Gastroesophageal sphincter (tissue), 4 donors: ENCODE measurements at regions not wholly inside any gene's neighbourhood (a gene's known extent, or its start where the extent isn't known, plus 50 kb on each side); places are given as distances from the start of the nearest gene placed in this dataset.

ENCODE experiments used
- ATAC-seq: fragments of 150-250 bp; one replicate; pipeline ENCODE4 v1.9.1; 2016; ENCODE audit warnings: mild to moderate bottlenecking, moderate library complexity
- H3K27ac ChIP-seq, 4 donors: fragments of 200-600 bp; sonication (generic) in 3 of 4; 1 replicate in 3 of 4; 2 replicates in 1 of 4; pipeline ENCODE4 v1.5.1; 2016 to 2019
- H3K27me3 ChIP-seq: fragments of 200-600 bp; sonication (generic); one replicate; pipeline ENCODE4 v1.5.1; 2019
- H3K36me3 ChIP-seq, 2 donors: fragments of 200-600 bp; sonication (generic); one replicate each; pipeline ENCODE4 v1.5.1; 2019; ENCODE audit warnings: control low read depth in 1 of 2
- H3K4me1 ChIP-seq, 3 donors: fragments of 200-600 bp; sonication (generic); 1 replicate in 2 of 3; 2 replicates in 1 of 3; pipeline ENCODE4 v1.5.1; 2016 to 2019; ENCODE audit warnings: control low read depth in 2 of 3
- H3K4me3 ChIP-seq, 2 donors: fragments of 200-600 bp; sonication (generic); one replicate each; pipeline ENCODE4 v1.5.1; 2019; ENCODE audit warnings: mild to moderate bottlenecking in 1 of 2, moderate library complexity in 1 of 2
- H3K9me3 ChIP-seq, 3 donors: fragments of 200-600 bp; sonication (generic); one replicate each; pipeline ENCODE4 v1.5.1; 2017 to 2019; ENCODE audit warnings: control low read depth in 2 of 3
- CTCF ChIP-seq, 4 experiments: fragments of 200-600 bp in 2 of 4; fragments of 450-650 bp in 2 of 4; sonication (generic) in 1 of 4; IDR thresholded peaks; one replicate each; pipeline ENCODE4 v1.5.1; 2017 to 2019; ENCODE audit warnings: antibody characterized with exemption in 4 of 4, mild to moderate bottlenecking in 2 of 4, moderate library complexity in 2 of 4
- EP300 ChIP-seq: sonication (generic); formaldehyde crosslinking; IDR thresholded peaks from one replicate; pipeline ENCODE4 v1.6.1; 2017; ENCODE audit warnings: antibody characterized with exemption, mild to moderate bottlenecking
- POLR2A ChIP-seq, 2 donors: fragments of 450-650 bp; IDR thresholded peaks; one replicate each; pipeline ENCODE4 v1.6.1; 2017; ENCODE audit warnings: antibody characterized with exemption in 2 of 2, mild to moderate bottlenecking in 2 of 2, moderate library complexity in 1 of 2
- POLR2AphosphoS5 ChIP-seq: sonication (generic); formaldehyde crosslinking; IDR thresholded peaks from one replicate; pipeline ENCODE4 v1.6.1; 2017; ENCODE audit warnings: antibody characterized with exemption
- WGBS, 2 donors: methylation state at CpG; one replicate each; pipeline ENCODE4 v1.1.5; 2018; ENCODE audit warnings: low coverage in 1 of 2; 5-methylcytosine and 5-hydroxymethylcytosine counted together

- TF ChIP-seq POLR2A (IDR thresholded peaks at IDR 0.05) (no peak), CTCF (IDR thresholded peaks at IDR 0.05) (no peak), EP300 (no peak), POLR2AphosphoS5 (no peak)
- no peak for ATAC-seq
- 92 to 97% methylated on average over 3 to 5 of the region's 6 CpGs for WGBS, 2 donors
Observed at GRCh38 chr5:136435946-136436543, 70.7 kb upstream of the TRPC7 start.

GRCh38 chr5:136434795-136435194 lies 69.5 kb upstream of the TRPC7 start:
- H3K27ac ChIP-seq = no peak overlapping the region
- 59 to 78% methylated on average over 3 of the region's 3 CpGs for WGBS, 2 donors
- no peaks in the 10 kb centered on the region for H3K27me3 ChIP-seq
- H3K9me3 ChIP-seq = no peaks in the 10 kb centered on the region
- H3K4me1 ChIP-seq = no peaks in the 10 kb centered on the region
- ATAC-seq = no peak
- no peak for TF ChIP-seq CTCF (IDR thresholded peaks at IDR 0.05)
- no peak for TF ChIP-seq POLR2AphosphoS5
- no peak for TF ChIP-seq POLR2A (IDR thresholded peaks at IDR 0.05)
- TF ChIP-seq EP300 = no peak
- no peak overlapping the region for H3K4me3 ChIP-seq
- H3K36me3 ChIP-seq = no peaks in the 10 kb centered on the region

More at GRCh38 chr5:136435946-136436543, 70.7 kb upstream of the TRPC7 start:
- H3K4me3 ChIP-seq = no peak overlapping the region
- no peaks in the 10 kb centered on the region for H3K36me3 ChIP-seq
- H3K9me3 ChIP-seq = no peaks in the 10 kb centered on the region
- no peak overlapping the region for H3K27ac ChIP-seq
- no peaks in the 10 kb centered on the region for H3K4me1 ChIP-seq
- no peaks in the 10 kb centered on the region for H3K27me3 ChIP-seq

GRCh38 chr5:136432705-136433104 lies 67.4 kb upstream of the TRPC7 start:
- TF ChIP-seq POLR2A (IDR thresholded peaks at IDR 0.05) (no peak), POLR2AphosphoS5 (no peak), CTCF (IDR thresholded peaks at IDR 0.05) (no peak), EP300 (no peak)
- Histone ChIP-seq H3K27me3 (no peaks in the 10 kb centered on the region), H3K27ac (no peak overlapping the region), H3K9me3 (no peaks in the 10 kb centered on the region), H3K4me3 (no peak overlapping the region), H3K36me3 (no peaks in the 10 kb centered on the region), H3K4me1 (no peaks in the 10 kb centered on the region)
- ATAC-seq = no peak
- WGBS, 2 donors = 50% methylated on average over 1 of the region's 2 CpGs; no CpG with 5 or more reads in 1 of the 2 donors

GRCh38 chr5:136430081-136430480 lies 64.7 kb upstream of the TRPC7 start:
- Histone ChIP-seq H3K9me3 (no peaks in the 10 kb centered on the region), H3K4me3 (no peak overlapping the region), H3K27me3 (no peaks in the 10 kb centered on the region), H3K27ac (no peak overlapping the region), H3K36me3 (no peaks in the 10 kb centered on the region), H3K4me1 (no peaks in the 10 kb centered on the region)
- ATAC-seq = no peak
- TF ChIP-seq POLR2AphosphoS5 = no peak
- no peak for TF ChIP-seq POLR2A (IDR thresholded peaks at IDR 0.05)
- TF ChIP-seq CTCF (IDR thresholded peaks at IDR 0.05) = no peak
- TF ChIP-seq EP300 = no peak

- no peaks in the 10 kb centered on the region for H3K9me3 ChIP-seq
Observed at GRCh38 chr5:136427426-136427825, 62.1 kb upstream of the TRPC7 start.

More at GRCh38 chr5:136427426-136427825, 62.1 kb upstream of the TRPC7 start:
- no peak overlapping the region for H3K27ac ChIP-seq
- H3K27me3 ChIP-seq = no peaks in the 10 kb centered on the region
- 70 to 90% methylated on average over 2 of the region's 2 CpGs for WGBS, 2 donors
- H3K4me1 ChIP-seq = no peaks in the 10 kb centered on the region
- no peak for ATAC-seq
- no peaks in the 10 kb centered on the region for H3K36me3 ChIP-seq
- H3K4me3 ChIP-seq = no peak overlapping the region
- TF ChIP-seq POLR2AphosphoS5 (no peak), EP300 (no peak), POLR2A (IDR thresholded peaks at IDR 0.05) (no peak), CTCF (IDR thresholded peaks at IDR 0.05) (no peak)
